H1 (cell line): ENCODE measurements at regions not wholly inside any gene's neighbourhood (a gene's known extent, or its start where the extent isn't known, plus 50 kb on each side); places are given as distances from the start of the nearest gene placed in this dataset.

Experiments
- CTCF ChIA-PET: fragments of 300-600 bp; sonication (Branson Sonifier 250); formaldehyde crosslinking; loops from one replicate; lab custom pipeline; 2021; ENCODE audit not compliant: partially characterized antibody; lab: Charles Lee
- POLR2A ChIA-PET: fragments of 300-600 bp; sonication (Branson Sonifier 250); formaldehyde crosslinking; loops from one replicate; lab custom pipeline; 2021; ENCODE audit warnings: inconsistent platforms; ENCODE audit not compliant: partially characterized antibody; lab: Charles Lee
- DNase-seq, 2 experiments: peaks; one replicate each; pipeline versions ENCODE4 v3.0.0 to v3.0.0-alpha.2; 2010 to 2022; ENCODE audit warnings: low spot score in 2 of 2, low read depth in 1 of 2, mixed read lengths in 1 of 2
- FAIRE-seq: peaks from 2 replicates; lab custom pipeline; 2011; peaks lifted over from hg19 to GRCh38; lab: Jason Lieb, UNC
- H2AFZ ChIP-seq: 2 replicates; pipeline ENCODE4 v1.8.1; 2012; ENCODE audit warnings: low read length, inconsistent platforms
- H2AK5ac ChIP-seq: 2 replicates; pipeline ENCODE4 v1.6.1; 2013; ENCODE audit warnings: low read depth, low read length
- H2BK120ac ChIP-seq: replicated peaks from 2 replicates; pipeline ENCODE3; 2013; ENCODE audit warnings: low read depth, low read length, inconsistent platforms
- H2BK12ac ChIP-seq: 2 replicates; pipeline ENCODE4 v1.6.1; 2013; ENCODE audit warnings: low read depth, low read length
- H2BK15ac ChIP-seq: 2 replicates; pipeline ENCODE4 v1.6.1; 2013; ENCODE audit warnings: low read length
- H2BK20ac ChIP-seq: 2 replicates; pipeline ENCODE4 v1.6.1; 2013; ENCODE audit warnings: low read length
- H2BK5ac ChIP-seq: 2 replicates; pipeline ENCODE4 v1.6.1; 2013; ENCODE audit warnings: low read depth, low read length
- H3K14ac ChIP-seq: 2 replicates; pipeline ENCODE4 v1.6.1; 2013; ENCODE audit warnings: inconsistent platforms; ENCODE audit not compliant: insufficient read length
- H3K18ac ChIP-seq: 2 replicates; pipeline ENCODE4 v1.6.1; 2013; ENCODE audit warnings: low read length; ENCODE audit errors: extremely low read depth
- H3K23ac ChIP-seq: 2 replicates; pipeline ENCODE4 v1.6.1; 2013; ENCODE audit warnings: inconsistent platforms; ENCODE audit not compliant: insufficient read length
- H3K23me2 ChIP-seq: 2 replicates; pipeline ENCODE4 v1.6.1; 2013; ENCODE audit warnings: low read depth, low read length
- H3K27ac ChIP-seq: 2 replicates; pipeline ENCODE4 v1.6.1; 2011; ENCODE audit warnings: low read depth, low read length, inconsistent platforms
- H3K27me3 ChIP-seq, 4 experiments: replicated peaks in 1 of 4; 1 replicate in 1 of 4; 2 replicates in 3 of 4; pipeline versions ENCODE4 v1.6.1 to v1.8.1; 2011 to 2013; ENCODE audit warnings: low read length in 3 of 4, mild to moderate bottlenecking in 3 of 4, inconsistent platforms in 2 of 4, mixed read lengths in 2 of 4, moderate library complexity in 1 of 4; ENCODE audit not compliant: control insufficient read depth in 3 of 4, insufficient read depth in 3 of 4; ENCODE audit errors: extremely low read depth in 1 of 4
- H3K36me3 ChIP-seq, 4 experiments: 2 replicates each; pipeline versions ENCODE4 v1.6.1 to v1.8.1; 2011 to 2013; ENCODE audit warnings: mild to moderate bottlenecking in 4 of 4, low read length in 3 of 4, moderate library complexity in 2 of 4, control low read depth in 1 of 4, inconsistent platforms in 1 of 4; ENCODE audit not compliant: insufficient read depth in 4 of 4, control insufficient read depth in 2 of 4
- H3K4ac ChIP-seq: replicated peaks from 2 replicates; pipeline ENCODE3; 2013; ENCODE audit warnings: low read length, low read depth, mixed read lengths, inconsistent platforms; ENCODE audit not compliant: insufficient read length
- H3K4me1 ChIP-seq, 4 experiments: replicated peaks in 1 of 4; 1 replicate in 1 of 4; 2 replicates in 3 of 4; pipeline versions ENCODE4 v1.6.1 to v1.8.1; 2011 to 2013; ENCODE audit warnings: low read length in 3 of 4, inconsistent platforms in 2 of 4, mixed read lengths in 1 of 4; ENCODE audit not compliant: insufficient read depth in 4 of 4, control insufficient read depth in 3 of 4
- H3K4me2 ChIP-seq, 2 experiments: 2 replicates each; pipeline versions ENCODE4 v1.6.1 to v1.8.1; 2011 to 2013; ENCODE audit warnings: low read depth in 2 of 2, low read length in 2 of 2, control low read depth in 1 of 2, inconsistent platforms in 1 of 2, mild to moderate bottlenecking in 1 of 2; ENCODE audit not compliant: insufficient read depth in 1 of 2
- H3K4me3 ChIP-seq, 4 experiments: fragments of 200-600, 300-600 bp in 1 of 4; sonication (generic), shearing (Covaris generic), sonication (Bioruptor Twin) in 1 of 4; 2 replicates each; pipeline versions ENCODE4 v1.5.1 to v1.8.1; 2011 to 2016; ENCODE audit warnings: low read length in 4 of 4, low read depth in 3 of 4, control low read depth in 2 of 4, inconsistent platforms in 2 of 4, mild to moderate bottlenecking in 2 of 4, mixed read lengths in 1 of 4, moderate library complexity in 1 of 4; ENCODE audit not compliant: insufficient read depth in 2 of 4; ENCODE audit errors: extremely low read depth in 1 of 4
- H3K56ac ChIP-seq: replicated peaks from 2 replicates; pipeline ENCODE3; 2013; ENCODE audit warnings: low read depth, mild to moderate bottlenecking, mixed read lengths, low read length, inconsistent platforms; ENCODE audit not compliant: insufficient read length
- H3K79me1 ChIP-seq: 2 replicates; pipeline ENCODE4 v1.6.1; 2013; ENCODE audit warnings: low read depth, low read length, control low read depth
- H3K79me2 ChIP-seq, 2 experiments: 2 replicates each; pipeline versions ENCODE4 v1.6.1 to v1.8.1; 2012 to 2013; ENCODE audit warnings: low read length in 2 of 2, mild to moderate bottlenecking in 2 of 2, inconsistent platforms in 1 of 2; ENCODE audit not compliant: insufficient read depth in 2 of 2, control insufficient read depth in 1 of 2
- H3K9ac ChIP-seq, 4 experiments: replicated peaks in 1 of 4; 1 replicate in 1 of 4; 2 replicates in 3 of 4; pipeline versions ENCODE4 v1.6.1 to v1.8.1; 2011 to 2013; ENCODE audit warnings: low read depth in 3 of 4, low read length in 3 of 4, control low read depth in 2 of 4, mild to moderate bottlenecking in 2 of 4, moderate library complexity in 2 of 4, inconsistent platforms in 1 of 4; ENCODE audit errors: extremely low read depth in 1 of 4
- H3K9me3 ChIP-seq, 2 experiments: 2 replicates each; pipeline versions ENCODE4 v1.6.1 to v1.8.1; 2012 to 2013; ENCODE audit warnings: mild to moderate bottlenecking in 2 of 2, moderate library complexity in 2 of 2, control low read depth in 1 of 2, inconsistent platforms in 1 of 2, low read depth in 1 of 2, low read length in 1 of 2, mixed read lengths in 1 of 2; ENCODE audit not compliant: insufficient read depth in 2 of 2
- H4K20me1 ChIP-seq, 2 experiments: replicated peaks in 1 of 2; 2 replicates each; pipeline versions ENCODE3 to v1.8.1; 2011 to 2013; ENCODE audit warnings: inconsistent platforms in 2 of 2, low read length in 2 of 2, mild to moderate bottlenecking in 1 of 2; ENCODE audit not compliant: insufficient read depth in 2 of 2, control insufficient read depth in 1 of 2
- H4K5ac ChIP-seq: 2 replicates; pipeline ENCODE4 v1.6.1; 2013; ENCODE audit warnings: low read length, low read depth, mixed read lengths, inconsistent platforms; ENCODE audit not compliant: insufficient read length
- H4K8ac ChIP-seq: 2 replicates; pipeline ENCODE4 v1.8.0; 2013; ENCODE audit warnings: mild to moderate bottlenecking, moderate library complexity, low read length, inconsistent platforms; ENCODE audit not compliant: insufficient read depth; ENCODE audit errors: extremely low read depth
- H4K91ac ChIP-seq: replicated peaks from 2 replicates; pipeline ENCODE3; 2013; ENCODE audit warnings: low read length, mixed read lengths, inconsistent platforms; ENCODE audit not compliant: insufficient read length
- CHD2 ChIP-seq: IDR thresholded peaks from 2 replicates; pipeline ENCODE4 v1.6.1; 2012; ENCODE audit warnings: low read length, improper control_type of control experiment
- KDM1A ChIP-seq: fragments of 200-600, 300-600 bp; sonication (generic); IDR thresholded peaks from 2 replicates; pipeline ENCODE4 v1.7.1; 2016; ENCODE audit warnings: mild to moderate bottlenecking, low read length, borderline replicate concordance
- SP1 ChIP-seq: IDR thresholded peaks from 2 replicates; pipeline ENCODE4 v1.6.1; 2011; ENCODE audit warnings: low read depth, low read length
- SRF ChIP-seq: IDR thresholded peaks from 2 replicates; pipeline ENCODE4 v1.6.1; 2011; ENCODE audit warnings: mild to moderate bottlenecking, low read depth, low read length, moderate library complexity
- TAF7 ChIP-seq: optimal IDR thresholded peaks from 2 replicates; pipeline ENCODE3; 2011; ENCODE audit warnings: low read depth, mild to moderate bottlenecking, inconsistent platforms, low read length, moderate library complexity, borderline replicate concordance
- YY1 ChIP-seq: IDR thresholded peaks from 2 replicates; pipeline ENCODE4 v1.6.1; 2011; ENCODE audit warnings: low read depth, mild to moderate bottlenecking, low read length
- WGBS, 2 experiments: shearing (Covaris generic) in 1 of 2; methylation state at CpG; one replicate each; pipeline versions ENCODE4 v1.1.6 to v1.1.7; 2013 to 2015; ENCODE audit warnings: low lambda C conversion rate in 2 of 2, mixed read lengths in 2 of 2, inconsistent platforms in 1 of 2, low coverage in 1 of 2, missing lambda C conversion rate in 1 of 2; ENCODE audit not compliant: insufficient replicate concordance in 2 of 2, insufficient coverage in 1 of 2, insufficient read length in 1 of 2; ENCODE audit errors: extremely low coverage in 1 of 2, missing lambda C conversion rate in 1 of 2; 5-methylcytosine and 5-hydroxymethylcytosine counted together

DNA sequence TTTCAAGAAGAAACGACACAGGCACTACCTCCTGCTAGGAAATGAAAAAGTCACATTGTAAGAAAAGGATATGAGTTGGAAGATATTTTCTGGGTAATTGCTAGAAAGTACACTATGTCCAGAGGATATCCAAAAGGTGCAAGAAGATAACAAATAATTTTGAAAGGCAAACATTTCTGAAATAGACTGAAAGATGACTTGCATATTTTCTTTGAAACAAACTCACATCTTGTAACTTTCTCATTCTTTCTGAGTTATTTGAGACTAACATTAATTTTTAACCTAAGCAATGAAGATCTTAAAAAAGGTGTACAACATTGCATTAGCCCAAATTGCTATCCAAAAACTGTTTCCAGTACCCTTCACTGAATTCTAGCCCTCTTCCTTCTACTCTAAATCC is 79.6 kb upstream of the KCTD3 start:
- H3K18ac ChIP-seq: no peak overlapping the region
- H3K23me2 ChIP-seq: no peaks in the 10 kb centered on the region
- no peak overlapping the region for H2BK12ac ChIP-seq
- H3K27me3 ChIP-seq: no peaks in the 10 kb centered on the region
- no peak overlapping the region for H3K4ac ChIP-seq
- no peak overlapping the region for H3K14ac ChIP-seq
- POLR2A ChIA-PET: no interaction called here
- peaks cover 0 to 2% (median 0%) of the 10 kb centered on the region in 4 experiments; a peak in 1 of 7 replicates for H3K4me1 ChIP-seq
- no peak overlapping the region for H4K5ac ChIP-seq
- no peak overlapping the region for H2BK15ac ChIP-seq
- no peak overlapping the region for H2AK5ac ChIP-seq
- no peak overlapping the region for H2BK120ac ChIP-seq
- CTCF ChIA-PET: interaction anchor here (0.8 kb wide), 1 partner anchor 139 kb away, joined by 3 read pairs; no protein-coding TSS in a partner anchor
- no peak overlapping the region for H4K91ac ChIP-seq
- 96% methylated on average over 1 of the region's 1 CpG; no CpG with 5 or more reads in 1 of the 2 experiments for WGBS, 2 experiments
- TF ChIP-seq SRF: no peak
- TF ChIP-seq YY1: no peak
- no peak for TF ChIP-seq TAF7
- no peak for TF ChIP-seq CHD2
- no peak for TF ChIP-seq KDM1A
- TF ChIP-seq SP1: no peak
- TF ChIP-seq, all 59 proteins: peak for 0
- Histone ChIP-seq H3K79me2 (no peaks in the 10 kb centered on the region), H2BK20ac (no peak overlapping the region), H3K9me3 (peaks cover 4 to 7% of the 10 kb centered on the region in 2 experiments; a peak in 1 of 4 replicates), H3K23ac (no peak overlapping the region), H4K8ac (no peak overlapping the region), H3K4me3 (no peak overlapping the region), H2BK5ac (no peak overlapping the region), H3K56ac (no peak overlapping the region), H3K79me1 (no peaks in the 10 kb centered on the region), H3K36me3 (no peaks in the 10 kb centered on the region), H3K9ac (no peak overlapping the region), H3K4me2 (no peak overlapping the region), H2AFZ (no peak overlapping the region), H4K20me1 (no peaks in the 10 kb centered on the region), H3K27ac (no peak overlapping the region)
- DNase-seq (no peak), FAIRE-seq (no peak)
